ENCODE measurements at regions not wholly inside any gene's neighbourhood (a gene's known extent, or its start where the extent isn't known, plus 50 kb on each side); places are given as distances from the start of the nearest gene placed in this dataset.
"Not testable (repeated sequence)": the region's sequence is repeated elsewhere in the genome, so short reads cannot be mapped to it uniquely, and the experiment has no call there.

- DNase-seq (ENCODE audit: extremely low read depth in 1 of 11, low read depth in 9 of 11, low spot score in 4 of 11) = no peak
Observed at GRCh38 chr17:71417142-71417541, 703.7 kb upstream of the SOX9 start.

GRCh38 chr17:71422968-71423367, 697.9 kb upstream of the SOX9 start:
- DNase-seq (ENCODE audit: extremely low read depth in 1 of 11, low read depth in 9 of 11, low spot score in 4 of 11) = no peak

- no peak for DNase-seq (ENCODE audit: extremely low read depth in 1 of 11, low read depth in 9 of 11, low spot score in 4 of 11)
Observed at GRCh38 chr17:71423871-71424546, 696.8 kb upstream of the SOX9 start.

- DNase-seq (ENCODE audit: extremely low read depth in 1 of 11, low read depth in 9 of 11, low spot score in 4 of 11) = no peak
Observed at GRCh38 chr17:71427801-71428200, 693.0 kb upstream of the SOX9 start.

- no peak for DNase-seq (ENCODE audit: extremely low read depth in 1 of 11, low read depth in 9 of 11, low spot score in 4 of 11)
Observed at GRCh38 chr17:71428897-71429296, 691.9 kb upstream of the SOX9 start.

- no peak for DNase-seq (ENCODE audit: extremely low read depth in 1 of 11, low read depth in 9 of 11, low spot score in 4 of 11)
Observed at GRCh38 chr17:71430281-71430680, 690.5 kb upstream of the SOX9 start.

- no peak for DNase-seq (ENCODE audit: extremely low read depth in 1 of 11, low read depth in 9 of 11, low spot score in 4 of 11)
Observed at GRCh38 chr17:71431146-71431545, 689.7 kb upstream of the SOX9 start.

GRCh38 chr17:71432378-71433315, 688.2 kb upstream of the SOX9 start:
- DNase-seq (ENCODE audit: extremely low read depth in 1 of 11, low read depth in 9 of 11, low spot score in 4 of 11) = no peak

- no peak for DNase-seq (ENCODE audit: extremely low read depth in 1 of 11, low read depth in 9 of 11, low spot score in 4 of 11)
Observed at GRCh38 chr17:71434716-71435115, 686.1 kb upstream of the SOX9 start.

GRCh38 chr17:71436479-71436878, 684.3 kb upstream of the SOX9 start:
- no peak for DNase-seq (ENCODE audit: extremely low read depth in 1 of 11, low read depth in 9 of 11, low spot score in 4 of 11)

GRCh38 chr17:71437166-71437565, 683.7 kb upstream of the SOX9 start:
- DNase-seq (ENCODE audit: extremely low read depth in 1 of 11, low read depth in 9 of 11, low spot score in 4 of 11) = no peak

GRCh38 chr17:71438631-71439146, 682.1 kb upstream of the SOX9 start:
- peak in 7 of 11 donors; percentile 6 to 43 (median 13) for DNase-seq (ENCODE audit: extremely low read depth in 1 of 11, low read depth in 9 of 11, low spot score in 4 of 11)

GRCh38 chr17:71440513-71440912, 680.3 kb upstream of the SOX9 start:
- DNase-seq (ENCODE audit: extremely low read depth in 1 of 11, low read depth in 9 of 11, low spot score in 4 of 11) = no peak

- DNase-seq (ENCODE audit: extremely low read depth in 1 of 11, low read depth in 9 of 11, low spot score in 4 of 11) = no peak
Observed at GRCh38 chr17:71441098-71441497, 679.7 kb upstream of the SOX9 start.

GRCh38 chr17:71444078-71444477, 676.7 kb upstream of the SOX9 start:
- DNase-seq (ENCODE audit: extremely low read depth in 1 of 11, low read depth in 9 of 11, low spot score in 4 of 11) = no peak

GRCh38 chr17:71446645-71447437, 674.0 kb upstream of the SOX9 start:
- no peak for DNase-seq (ENCODE audit: extremely low read depth in 1 of 11, low read depth in 9 of 11, low spot score in 4 of 11)

GRCh38 chr17:71447644-71448043, 673.2 kb upstream of the SOX9 start:
- no peak for DNase-seq (ENCODE audit: extremely low read depth in 1 of 11, low read depth in 9 of 11, low spot score in 4 of 11)

GRCh38 chr17:71450657-71451056, 670.2 kb upstream of the SOX9 start:
- DNase-seq (ENCODE audit: extremely low read depth in 1 of 11, low read depth in 9 of 11, low spot score in 4 of 11) = not testable (repeated sequence)

- DNase-seq (ENCODE audit: extremely low read depth in 1 of 11, low read depth in 9 of 11, low spot score in 4 of 11) = no peak
Observed at GRCh38 chr17:71453876-71454422, 666.9 kb upstream of the SOX9 start.

Measured in renal cortex interstitium (tissue), 11 donors.